ENCODE measurements at regions not wholly inside any gene's neighbourhood (a gene's known extent, or its start where the extent isn't known, plus 50 kb on each side); places are given as distances from the start of the nearest gene placed in this dataset.

GRCh38 chr21:17372200-17372599 is 140.6 kb upstream of the CXADR start:
- no peak for TF ChIP-seq CTCF (IDR thresholded peaks at IDR 0.05)
- TF ChIP-seq POLR2A (IDR thresholded peaks at IDR 0.05), result no peak
